ENCODE measurements at regions not wholly inside any gene's neighbourhood (a gene's known extent, or its start where the extent isn't known, plus 50 kb on each side); places are given as distances from the start of the nearest gene placed in this dataset.

DNA sequence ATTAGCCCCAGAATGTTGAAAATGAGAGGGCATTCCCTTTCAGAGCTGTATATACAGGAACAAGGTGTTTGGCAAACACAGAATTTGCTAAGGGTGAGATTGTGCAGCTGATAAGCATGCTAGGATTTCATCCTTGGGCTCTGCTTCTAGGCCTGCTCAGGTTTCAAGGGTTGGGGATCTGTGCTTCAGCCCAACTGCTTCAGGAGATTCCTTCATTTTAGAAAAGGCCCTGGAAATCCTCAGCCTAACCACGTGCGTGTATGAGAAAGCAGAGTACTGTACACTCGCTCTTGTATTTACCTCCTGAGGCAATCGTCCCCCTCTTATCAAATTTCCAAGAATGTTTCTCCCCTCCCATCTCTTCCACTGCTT lies 291.6 kb upstream of the ARGLU1 start:
- no peaks in the 10 kb centered on the region for H4K20me1 ChIP-seq (replicated peaks; ENCODE audit: control insufficient read depth, extremely low read depth, insufficient read depth, low read length)
- H3K9me3 ChIP-seq (replicated peaks; ENCODE audit: control insufficient read depth, insufficient read depth, low read length), result no peaks in the 10 kb centered on the region
- H3K9ac ChIP-seq (replicated peaks; ENCODE audit: extremely low read depth, insufficient read depth, low read length), result no peak overlapping the region
- no peak overlapping the region for H3K4me2 ChIP-seq (ENCODE audit: insufficient read depth, low read length)
- FAIRE-seq (no peak), DNase-seq (ENCODE audit: low read depth, low spot score) (no peak)
- no peak overlapping the region for H3K4me3 ChIP-seq (replicated peaks in 1 of 3; ENCODE audit: insufficient read depth in 1 of 3, low read depth in 1 of 3, low read length in 3 of 3)
- H3K27ac ChIP-seq (ENCODE audit: insufficient read depth, low read depth, low read length), result no peak overlapping the region
- ChIA-PET POLR2A (no interaction called here), CTCF (no interaction called here)
- no peaks in the 10 kb centered on the region for H3K27me3 ChIP-seq (ENCODE audit: control insufficient read depth in 2 of 2, insufficient read depth in 2 of 2, low read length in 2 of 2)
- TF ChIP-seq FOS (IDR thresholded peaks at IDR 0.05; ENCODE audit: borderline replicate concordance, insufficient read depth, low read length) (no peak), POLR2AphosphoS5 (IDR thresholded peaks at IDR 0.05; ENCODE audit: insufficient read depth, low read depth, low read length) (no peak), POLR2A (IDR thresholded peaks at IDR 0.05; ENCODE audit: low read depth, low read length) (no peak), GATA2 (IDR thresholded peaks at IDR 0.05; ENCODE audit: insufficient read depth, insufficient read length, low read depth, low read length) (no peak), EZH2 (IDR thresholded peaks at IDR 0.05; ENCODE audit: borderline replicate concordance, low read depth, low read length, severe bottlenecking) (no peak), JUN (IDR thresholded peaks at IDR 0.05; ENCODE audit: borderline replicate concordance, insufficient read depth, insufficient read length, low read depth) (no peak), MYC (IDR thresholded peaks at IDR 0.05; ENCODE audit: low read depth, low read length) (no peak)
- TF ChIP-seq, protein P1, sequence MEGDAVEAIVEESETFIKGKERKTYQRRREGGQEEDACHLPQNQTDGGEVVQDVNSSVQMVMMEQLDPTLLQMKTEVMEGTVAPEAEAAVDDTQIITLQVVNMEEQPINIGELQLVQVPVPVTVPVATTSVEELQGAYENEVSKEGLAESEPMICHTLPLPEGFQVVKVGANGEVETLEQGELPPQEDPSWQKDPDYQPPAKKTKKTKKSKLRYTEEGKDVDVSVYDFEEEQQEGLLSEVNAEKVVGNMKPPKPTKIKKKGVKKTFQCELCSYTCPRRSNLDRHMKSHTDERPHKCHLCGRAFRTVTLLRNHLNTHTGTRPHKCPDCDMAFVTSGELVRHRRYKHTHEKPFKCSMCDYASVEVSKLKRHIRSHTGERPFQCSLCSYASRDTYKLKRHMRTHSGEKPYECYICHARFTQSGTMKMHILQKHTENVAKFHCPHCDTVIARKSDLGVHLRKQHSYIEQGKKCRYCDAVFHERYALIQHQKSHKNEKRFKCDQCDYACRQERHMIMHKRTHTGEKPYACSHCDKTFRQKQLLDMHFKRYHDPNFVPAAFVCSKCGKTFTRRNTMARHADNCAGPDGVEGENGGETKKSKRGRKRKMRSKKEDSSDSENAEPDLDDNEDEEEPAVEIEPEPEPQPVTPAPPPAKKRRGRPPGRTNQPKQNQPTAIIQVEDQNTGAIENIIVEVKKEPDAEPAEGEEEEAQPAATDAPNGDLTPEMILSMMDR (IDR thresholded peaks at IDR 0.05; ENCODE audit: extremely low read depth in 1 of 2, insufficient read depth in 1 of 2, low read depth in 1 of 2, low read length in 2 of 2), result no peak
- TF ChIP-seq, protein P2, sequence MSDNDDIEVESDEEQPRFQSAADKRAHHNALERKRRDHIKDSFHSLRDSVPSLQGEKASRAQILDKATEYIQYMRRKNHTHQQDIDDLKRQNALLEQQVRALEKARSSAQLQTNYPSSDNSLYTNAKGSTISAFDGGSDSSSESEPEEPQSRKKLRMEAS (IDR thresholded peaks at IDR 0.05; ENCODE audit: insufficient read depth, insufficient read length), result no peak
- dilution Hi-C loops (cut with MboI; ENCODE audit: extremely low pct_ligation_motif_present, low sequenced_read_pairs), result no loop called here
- H3K4me1 ChIP-seq (ENCODE audit: control insufficient read depth, extremely low read depth, insufficient read depth, low read length), result no peaks in the 10 kb centered on the region
- no TSS peak for BruUV-seq (replicated peaks)
- H3K36me3 ChIP-seq (ENCODE audit: control insufficient read depth in 2 of 2, extremely low read depth in 1 of 2, insufficient read depth in 2 of 2, low read length in 2 of 2), result no peaks in the 10 kb centered on the region
- H2AFZ ChIP-seq (ENCODE audit: low read depth, low read length), result no peak overlapping the region
- intact Hi-C loops (cut with micrococcal nuclease), result no loop called here
- no peaks in the 10 kb centered on the region for H3K9me1 ChIP-seq (replicated peaks; ENCODE audit: control insufficient read depth, extremely low read depth, insufficient read depth, low read length)
- H3K79me2 ChIP-seq (ENCODE audit: control insufficient read depth, insufficient read depth, low read length), result no peaks in the 10 kb centered on the region
